Naive thymus-derived CD4-positive, alpha-beta T cell (primary cell): ENCODE measurements at regions not wholly inside any gene's neighbourhood (a gene's known extent, or its start where the extent isn't known, plus 50 kb on each side); places are given as distances from the start of the nearest gene placed in this dataset.

ENCODE experiments used
- ATAC-seq: fragments of 150-1000 bp; cut with Tn5 transposase; 2 replicates; pipeline ENCODE4 v1.10.0; 2021; ENCODE audit warnings: mild to moderate bottlenecking, moderate library complexity
- CTCF ChIA-PET: fragments of 350-600 bp; sonication (Branson Sonifier 250); formaldehyde crosslinking; loops from one replicate; lab custom pipeline; 2021; ENCODE audit warnings: antibody characterized with exemption; lab: Charles Lee
- POLR2A ChIA-PET: fragments of 350-600 bp; sonication (Branson Sonifier 250); formaldehyde crosslinking; loops from one replicate; lab custom pipeline; 2021; ENCODE audit warnings: antibody characterized with exemption, inconsistent platforms; lab: Charles Lee
- DNase-seq, 9 donors: peaks; one replicate each; pipeline versions ENCODE4 v3.0.0 to v3.0.0-alpha.2; 2020 to 2022; ENCODE audit warnings: mixed read lengths in 1 of 9
- H3K27ac ChIP-seq: one replicate; pipeline ENCODE4 v1.7.0; 2013; ENCODE audit warnings: mild to moderate bottlenecking, low read depth, low read length, moderate library complexity
- H3K27me3 ChIP-seq, 2 donors: one replicate each; pipeline ENCODE4 v1.7.0; 2013; ENCODE audit warnings: low read length in 2 of 2, mild to moderate bottlenecking in 2 of 2, moderate library complexity in 2 of 2; ENCODE audit not compliant: control insufficient read depth in 2 of 2, insufficient read depth in 2 of 2
- H3K36me3 ChIP-seq, 3 experiments: 1 replicate in 2 of 3; 2 replicates in 1 of 3; pipeline ENCODE4 v1.7.0; 2013; ENCODE audit warnings: low read length in 3 of 3, mild to moderate bottlenecking in 3 of 3, moderate library complexity in 1 of 3; ENCODE audit not compliant: insufficient read depth in 3 of 3, control insufficient read depth in 2 of 3
- H3K4me1 ChIP-seq, 2 donors: one replicate each; pipeline ENCODE4 v1.7.0; 2013; ENCODE audit warnings: low read length in 2 of 2, mild to moderate bottlenecking in 2 of 2, moderate library complexity in 1 of 2; ENCODE audit not compliant: control insufficient read depth in 2 of 2, insufficient read depth in 2 of 2
- H3K4me3 ChIP-seq: 2 replicates; pipeline ENCODE4 v1.7.0; 2013; ENCODE audit warnings: mild to moderate bottlenecking, low read length
- H3K9me3 ChIP-seq, 3 experiments: 1 replicate in 2 of 3; 2 replicates in 1 of 3; pipeline ENCODE4 v1.7.0; 2013; ENCODE audit warnings: low read length in 3 of 3; ENCODE audit not compliant: control insufficient read depth in 2 of 3
- H3K27ac Mint-ChIP-seq, 9 donors: one replicate each; pipeline ENCODE4 v1.8.0; 2020 to 2022; ENCODE audit warnings: mixed read lengths in 9 of 9, mild to moderate bottlenecking in 8 of 9, moderate library complexity in 5 of 9, inconsistent platforms in 2 of 9
- H3K27me3 Mint-ChIP-seq, 5 donors: one replicate each; pipeline ENCODE4 v1.8.0; 2021 to 2022; ENCODE audit warnings: mixed read lengths in 5 of 5, mild to moderate bottlenecking in 1 of 5
- H3K36me3 Mint-ChIP-seq, 5 donors: one replicate each; pipeline ENCODE4 v1.8.0; 2020 to 2022; ENCODE audit warnings: mixed read lengths in 5 of 5, mild to moderate bottlenecking in 3 of 5, inconsistent platforms in 1 of 5
- H3K4me1 Mint-ChIP-seq, 7 donors: one replicate each; pipeline ENCODE4 v1.8.0; 2020 to 2022; ENCODE audit warnings: mixed read lengths in 7 of 7, mild to moderate bottlenecking in 3 of 7, inconsistent platforms in 1 of 7
- H3K4me3 Mint-ChIP-seq, 10 donors: one replicate each; pipeline ENCODE4 v1.8.0; 2020 to 2022; ENCODE audit warnings: mild to moderate bottlenecking in 10 of 10, mixed read lengths in 10 of 10, moderate library complexity in 6 of 10, inconsistent platforms in 2 of 10
- H3K9me3 Mint-ChIP-seq, 11 donors: one replicate each; pipeline ENCODE4 v1.8.0; 2020 to 2022; ENCODE audit warnings: mixed read lengths in 11 of 11, mild to moderate bottlenecking in 4 of 11, inconsistent platforms in 1 of 11, moderate library complexity in 1 of 11
- intact Hi-C, 2 donors: fragments of 100-400 bp; cut with micrococcal nuclease; formaldehyde crosslinking; loops; one replicate each; pipeline ENCODE4 v1.15.1; 2023

GRCh38 chr1:163604896-163605295 lies 283.1 kb downstream of the NUF2 start:
- Histone ChIP-seq H3K27ac (no peak overlapping the region), H3K4me3 (no peak overlapping the region), H3K27me3 (no peaks in the 10 kb centered on the region), H3K4me1 (no peaks in the 10 kb centered on the region), H3K9me3 (no peaks in the 10 kb centered on the region), H3K36me3 (no peaks in the 10 kb centered on the region)
- Mint-ChIP-seq H3K9me3 (peaks cover 0 to 10% (median 2%) of the 10 kb centered on the region in 11 donors), H3K27me3 (peaks cover 0 to 3% (median 0%) of the 10 kb centered on the region in 5 donors), H3K36me3 (no peaks in the 10 kb centered on the region), H3K4me1 (peaks cover 0 to under 1% (median 0%) of the 10 kb centered on the region in 7 donors), H3K4me3 (no peak overlapping the region), H3K27ac (no peak overlapping the region)
- intact Hi-C loops: no loop called here
- CTCF ChIA-PET: no interaction called here
- no peak for DNase-seq
- POLR2A ChIA-PET: no interaction called here
- ATAC-seq: no peak

GRCh38 chr1:163608979-163609378 lies 287.2 kb downstream of the NUF2 start:
- Histone ChIP-seq H3K36me3 (no peaks in the 10 kb centered on the region), H3K27me3 (no peaks in the 10 kb centered on the region), H3K4me3 (no peak overlapping the region), H3K27ac (no peak overlapping the region), H3K4me1 (no peaks in the 10 kb centered on the region), H3K9me3 (no peaks in the 10 kb centered on the region)
- CTCF ChIA-PET: no interaction called here
- no peak for DNase-seq
- peaks cover 0 to 15% (median 2%) of the 10 kb centered on the region in 11 donors for H3K9me3 Mint-ChIP-seq
- H3K27me3 Mint-ChIP-seq: peaks cover 0 to 3% (median 0%) of the 10 kb centered on the region in 5 donors
- no peak overlapping the region for H3K4me3 Mint-ChIP-seq
- no peaks in the 10 kb centered on the region for H3K36me3 Mint-ChIP-seq
- H3K27ac Mint-ChIP-seq: no peak overlapping the region
- H3K4me1 Mint-ChIP-seq: peaks cover 0 to 1% (median 0%) of the 10 kb centered on the region in 7 donors
- ATAC-seq: no peak
- POLR2A ChIA-PET: no interaction called here
- intact Hi-C loops: no loop called here

- Mint-ChIP-seq H3K4me3 (no peak overlapping the region), H3K9me3 (peaks cover 0 to 15% (median 2%) of the 10 kb centered on the region in 11 donors), H3K27ac (no peak overlapping the region), H3K36me3 (no peaks in the 10 kb centered on the region), H3K27me3 (peaks cover 0 to 3% (median 0%) of the 10 kb centered on the region in 5 donors), H3K4me1 (peaks cover 0 to 1% (median 0%) of the 10 kb centered on the region in 7 donors)
- ATAC-seq: no peak
- CTCF ChIA-PET: no interaction called here
- Histone ChIP-seq H3K4me1 (no peaks in the 10 kb centered on the region), H3K27ac (no peak overlapping the region), H3K9me3 (no peaks in the 10 kb centered on the region), H3K4me3 (no peak overlapping the region), H3K27me3 (no peaks in the 10 kb centered on the region), H3K36me3 (no peaks in the 10 kb centered on the region)
- no peak for DNase-seq
- intact Hi-C loops: no loop called here
- POLR2A ChIA-PET: no interaction called here
These were observed 288.1 kb downstream of the NUF2 start for GRCh38 chr1:163609858-163610257.

GRCh38 chr1:163610486-163610885 lies 288.7 kb downstream of the NUF2 start:
- H3K36me3 ChIP-seq: no peaks in the 10 kb centered on the region
- H3K9me3 ChIP-seq: no peaks in the 10 kb centered on the region
- no peaks in the 10 kb centered on the region for H3K4me1 ChIP-seq
- H3K4me3 ChIP-seq: no peak overlapping the region
- no peaks in the 10 kb centered on the region for H3K27me3 ChIP-seq
- intact Hi-C loops: no loop called here
- ATAC-seq (no peak), DNase-seq (no peak)
- POLR2A ChIA-PET: no interaction called here
- no peak overlapping the region for H3K27ac ChIP-seq
- Mint-ChIP-seq H3K27me3 (peaks cover 0 to 3% (median 0%) of the 10 kb centered on the region in 5 donors), H3K4me1 (peaks cover 0 to 1% (median 0%) of the 10 kb centered on the region in 7 donors), H3K4me3 (no peak overlapping the region), H3K9me3 (peaks cover 0 to 15% (median 2%) of the 10 kb centered on the region in 11 donors), H3K36me3 (no peaks in the 10 kb centered on the region), H3K27ac (no peak overlapping the region)
- CTCF ChIA-PET: no interaction called here

- no peaks in the 10 kb centered on the region for H3K36me3 Mint-ChIP-seq
- H3K9me3 Mint-ChIP-seq: peaks cover 0 to 27% (median 7%) of the 10 kb centered on the region in 11 donors
- Histone ChIP-seq H3K9me3 (no peaks in the 10 kb centered on the region), H3K4me1 (no peaks in the 10 kb centered on the region), H3K36me3 (no peaks in the 10 kb centered on the region), H3K27me3 (no peaks in the 10 kb centered on the region), H3K4me3 (no peak overlapping the region), H3K27ac (no peak overlapping the region)
- POLR2A ChIA-PET: no interaction called here
- DNase-seq: no peak
- ATAC-seq: no peak
- intact Hi-C loops: no loop called here
- peaks cover 0 to 1% (median 0%) of the 10 kb centered on the region in 7 donors for H3K4me1 Mint-ChIP-seq
- no peak overlapping the region for H3K27ac Mint-ChIP-seq
- no peak overlapping the region for H3K4me3 Mint-ChIP-seq
- H3K27me3 Mint-ChIP-seq: peaks cover 0 to 3% (median 0%) of the 10 kb centered on the region in 5 donors
- CTCF ChIA-PET: no interaction called here
These were observed 292.6 kb downstream of the NUF2 start for GRCh38 chr1:163614361-163614760.

GRCh38 chr1:163628034-163628773 lies 306.4 kb downstream of the NUF2 start:
- Histone ChIP-seq H3K9me3 (peaks cover 0 to 2% (median 0%) of the 10 kb centered on the region in 3 experiments), H3K27me3 (no peaks in the 10 kb centered on the region), H3K27ac (no peak overlapping the region), H3K4me3 (no peak overlapping the region), H3K36me3 (no peaks in the 10 kb centered on the region), H3K4me1 (no peaks in the 10 kb centered on the region)
- Mint-ChIP-seq H3K4me1 (no peaks in the 10 kb centered on the region), H3K9me3 (peaks cover 7 to 50% (median 18%) of the 10 kb centered on the region in 11 donors), H3K36me3 (peaks cover 0 to 3% (median 0%) of the 10 kb centered on the region in 5 donors), H3K27me3 (peaks cover 0 to 3% (median 0%) of the 10 kb centered on the region in 5 donors), H3K4me3 (no peak overlapping the region), H3K27ac (no peak overlapping the region)
- DNase-seq (no peak), ATAC-seq (no peak)
- POLR2A ChIA-PET: no interaction called here
- intact Hi-C loops: no loop called here
- CTCF ChIA-PET: no interaction called here

- H3K4me1 Mint-ChIP-seq: no peaks in the 10 kb centered on the region
- Histone ChIP-seq H3K27ac (no peak overlapping the region), H3K4me3 (no peak overlapping the region), H3K36me3 (no peaks in the 10 kb centered on the region), H3K4me1 (no peaks in the 10 kb centered on the region), H3K9me3 (peaks cover 0 to 16% (median 0%) of the 10 kb centered on the region in 3 experiments), H3K27me3 (no peaks in the 10 kb centered on the region)
- intact Hi-C loops: no loop called here
- peaks cover 10 to 63% (median 24%) of the 10 kb centered on the region in 11 donors for H3K9me3 Mint-ChIP-seq
- no peaks in the 10 kb centered on the region for H3K27me3 Mint-ChIP-seq
- ChIA-PET CTCF (no interaction called here), POLR2A (no interaction called here)
- no peaks in the 10 kb centered on the region for H3K36me3 Mint-ChIP-seq
- H3K27ac Mint-ChIP-seq: no peak overlapping the region
- no peak overlapping the region for H3K4me3 Mint-ChIP-seq
- DNase-seq (no peak), ATAC-seq (no peak)
These were observed 310.5 kb downstream of the NUF2 start for GRCh38 chr1:163632269-163632668.
